H9 (cell line): ENCODE measurements at regions not wholly inside any gene's neighbourhood (a gene's known extent, or its start where the extent isn't known, plus 50 kb on each side); places are given as distances from the start of the nearest gene placed in this dataset.

Source experiments
- DNase-seq: peaks from one replicate; pipeline ENCODE4 v3.0.0-alpha.2; 2017
- H2AFZ ChIP-seq: one replicate; pipeline ENCODE4 v1.6.1; 2013; ENCODE audit warnings: mild to moderate bottlenecking, low read length, control low read depth, moderate library complexity
- H2AK5ac ChIP-seq: 2 replicates; pipeline ENCODE4 v1.6.1; 2013; ENCODE audit warnings: low read length, control low read depth, mixed read lengths; ENCODE audit not compliant: insufficient read length
- H2BK120ac ChIP-seq: one replicate; pipeline ENCODE4 v1.6.1; 2013; ENCODE audit warnings: low read depth, mild to moderate bottlenecking, low read length, control low read depth, inconsistent platforms; ENCODE audit not compliant: poor library complexity, severe bottlenecking
- H2BK12ac ChIP-seq: 2 replicates; pipeline ENCODE4 v1.6.1; 2013; ENCODE audit warnings: low read length, control low read depth, mixed read lengths, low read depth; ENCODE audit not compliant: insufficient read length
- H2BK15ac ChIP-seq: 2 replicates; pipeline ENCODE4 v1.6.1; 2013; ENCODE audit warnings: low read depth, low read length, control low read depth
- H2BK20ac ChIP-seq: one replicate; pipeline ENCODE4 v1.6.1; 2013; ENCODE audit warnings: low read depth, mild to moderate bottlenecking, low read length, control low read depth, inconsistent platforms; ENCODE audit not compliant: poor library complexity, severe bottlenecking
- H2BK5ac ChIP-seq: 2 replicates; pipeline ENCODE4 v1.6.1; 2013; ENCODE audit warnings: low read length, control low read depth, mixed read lengths; ENCODE audit not compliant: insufficient read length
- H3K14ac ChIP-seq: 2 replicates; pipeline ENCODE4 v1.6.1; 2013; ENCODE audit warnings: low read length, control low read depth; ENCODE audit not compliant: insufficient read depth
- H3K18ac ChIP-seq: 2 replicates; pipeline ENCODE4 v1.6.1; 2013; ENCODE audit warnings: low read depth, mild to moderate bottlenecking, mixed read lengths, low read length, control low read depth; ENCODE audit not compliant: insufficient read length
- H3K23ac ChIP-seq: 2 replicates; pipeline ENCODE4 v1.6.1; 2013; ENCODE audit warnings: low read length, control low read depth, mixed read lengths, low read depth; ENCODE audit not compliant: insufficient read length
- H3K23me2 ChIP-seq: 2 replicates; pipeline ENCODE4 v1.6.1; 2013; ENCODE audit warnings: low read depth, mild to moderate bottlenecking, mixed read lengths, low read length, control low read depth; ENCODE audit not compliant: insufficient read length, poor library complexity, severe bottlenecking
- H3K27ac ChIP-seq: 2 replicates; pipeline ENCODE4 v1.5.1; 2013; ENCODE audit warnings: low read length, control low read depth, mixed read lengths, low read depth; ENCODE audit not compliant: insufficient read length
- H3K27me3 ChIP-seq: 2 replicates; pipeline ENCODE4 v1.6.1; 2013; ENCODE audit warnings: low read length, control low read depth, inconsistent platforms; ENCODE audit not compliant: insufficient read depth
- H3K4ac ChIP-seq: 2 replicates; pipeline ENCODE4 v1.6.1; 2013; ENCODE audit warnings: low read depth, mild to moderate bottlenecking, control low read depth, inconsistent platforms, low read length, moderate library complexity
- H3K4me1 ChIP-seq: 2 replicates; pipeline ENCODE4 v1.6.1; 2013; ENCODE audit warnings: low read length, control low read depth, inconsistent platforms; ENCODE audit not compliant: insufficient read depth
- H3K4me2 ChIP-seq: 2 replicates; pipeline ENCODE4 v1.6.1; 2013; ENCODE audit warnings: low read length, control low read depth, mixed read lengths; ENCODE audit not compliant: insufficient read length, insufficient read depth
- H3K56ac ChIP-seq: 2 replicates; pipeline ENCODE4 v1.6.1; 2013; ENCODE audit warnings: low read depth, mild to moderate bottlenecking, mixed read lengths, low read length, control low read depth; ENCODE audit not compliant: insufficient read length
- H3K79me1 ChIP-seq: 2 replicates; pipeline ENCODE4 v1.6.1; 2013; ENCODE audit warnings: low read depth, mild to moderate bottlenecking, moderate library complexity, low read length, control low read depth, inconsistent platforms; ENCODE audit not compliant: insufficient read depth, poor library complexity, severe bottlenecking
- H3K79me2 ChIP-seq: 2 replicates; pipeline ENCODE4 v1.6.1; 2013; ENCODE audit warnings: low read length, control low read depth, inconsistent platforms; ENCODE audit not compliant: insufficient read depth
- H3K9ac ChIP-seq: 2 replicates; pipeline ENCODE4 v1.6.1; 2013; ENCODE audit warnings: low read length, control low read depth, mixed read lengths; ENCODE audit not compliant: insufficient read length; ENCODE audit errors: extremely low read depth
- H3K9me3 ChIP-seq: one replicate; pipeline ENCODE4 v1.6.1; 2013; ENCODE audit warnings: low read depth, low read length, inconsistent platforms; ENCODE audit not compliant: control insufficient read depth
- H3T11ph ChIP-seq: one replicate; pipeline ENCODE4 v1.6.1; 2013; ENCODE audit warnings: mild to moderate bottlenecking, low read length, control low read depth, inconsistent platforms
- H4K20me1 ChIP-seq: one replicate; pipeline ENCODE4 v1.6.1; 2013; ENCODE audit not compliant: control insufficient read depth, insufficient read length, insufficient read depth
- H4K5ac ChIP-seq: 2 replicates; pipeline ENCODE4 v1.6.1; 2013; ENCODE audit warnings: low read depth, mild to moderate bottlenecking, mixed read lengths, low read length, control low read depth; ENCODE audit not compliant: insufficient read length
- H4K8ac ChIP-seq: replicated peaks from 2 replicates; pipeline ENCODE4 v1.6.1; 2013; ENCODE audit warnings: low read length, control low read depth, mixed read lengths, low read depth; ENCODE audit not compliant: insufficient read length
- H4K91ac ChIP-seq: 2 replicates; pipeline ENCODE4 v1.6.1; 2013; ENCODE audit warnings: low read depth, mild to moderate bottlenecking, moderate library complexity, mixed read lengths, low read length, control low read depth; ENCODE audit not compliant: insufficient read length
- H3K27ac Mint-ChIP-seq, 3 experiments: 2 replicates in 2 of 3; 3 replicates in 1 of 3; pipeline ENCODE4 v1.8.0; 2020 to 2021; ENCODE audit warnings: mixed read lengths in 3 of 3, mild to moderate bottlenecking in 1 of 3, moderate library complexity in 1 of 3
- H3K27me3 Mint-ChIP-seq: 2 replicates; pipeline ENCODE4 v1.8.0; 2021; ENCODE audit warnings: low read depth, mild to moderate bottlenecking, moderate library complexity, mixed read lengths
- H3K36me3 Mint-ChIP-seq, 3 experiments: 2 replicates in 2 of 3; 3 replicates in 1 of 3; pipeline ENCODE4 v1.8.0; 2020 to 2021; ENCODE audit warnings: low read depth in 3 of 3, mixed read lengths in 3 of 3; ENCODE audit not compliant: insufficient read depth in 1 of 3
- H3K4me1 Mint-ChIP-seq, 2 experiments: 2 replicates each; pipeline ENCODE4 v1.8.0; 2020; ENCODE audit warnings: mixed read lengths in 2 of 2
- H3K4me3 Mint-ChIP-seq, 2 experiments: 2 replicates in 1 of 2; 3 replicates in 1 of 2; pipeline ENCODE4 v1.8.0; 2020 to 2021; ENCODE audit warnings: mild to moderate bottlenecking in 2 of 2, mixed read lengths in 2 of 2, moderate library complexity in 1 of 2
- H3K9me3 Mint-ChIP-seq, 2 experiments: 2 replicates in 1 of 2; 3 replicates in 1 of 2; pipeline ENCODE4 v1.8.0; 2020; ENCODE audit warnings: mild to moderate bottlenecking in 2 of 2, mixed read lengths in 2 of 2, moderate library complexity in 1 of 2
- WGBS: extraction: QIAGEN DNeasy Blood & Tissue Kit; methylation state at CpG from one replicate; pipeline ENCODE4 v1.1.7; 2013; ENCODE audit warnings: missing lambda C conversion rate, low lambda C conversion rate, mixed read lengths; ENCODE audit not compliant: insufficient read length; ENCODE audit errors: extremely low coverage; 5-methylcytosine and 5-hydroxymethylcytosine counted together
- TF ChIP-seq, protein P1 (sequence below): fragments of 200-600 bp; sonication (generic); conservative IDR thresholded peaks from 3 replicates; pipeline ENCODE4 v1.8.0; 2021; ENCODE audit warnings: antibody characterized with exemption, mild to moderate bottlenecking

DNA sequence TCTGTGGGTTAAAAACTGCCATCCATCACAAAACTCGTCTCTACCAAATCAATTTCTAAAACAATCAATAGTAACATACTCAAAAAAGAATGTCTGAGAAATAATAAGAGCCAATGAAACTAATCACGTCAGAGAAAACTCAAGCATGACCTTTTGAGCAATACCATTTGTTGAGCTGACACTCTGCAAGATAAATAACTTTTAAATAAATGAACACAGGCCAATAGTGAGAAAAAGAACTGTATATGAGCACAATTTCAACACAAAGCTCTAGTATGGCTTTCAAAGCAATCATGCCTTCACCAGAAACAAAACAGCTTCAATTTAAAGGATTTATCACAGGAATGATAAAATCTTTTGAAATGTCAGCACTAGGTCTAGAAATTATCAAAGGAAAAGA, 249.2 kb upstream of the SETMAR start:
- no peak overlapping the region for H3K4ac ChIP-seq
- H3K14ac ChIP-seq, result no peak overlapping the region
- no peaks in the 10 kb centered on the region for H3K79me1 ChIP-seq
- no peaks in the 10 kb centered on the region for H3K9me3 Mint-ChIP-seq
- no peak overlapping the region for H3K18ac ChIP-seq
- H3K9ac ChIP-seq, result no peak overlapping the region
- no peaks in the 10 kb centered on the region for H4K20me1 ChIP-seq
- no peak overlapping the region for H3K4me3 Mint-ChIP-seq
- no peaks in the 10 kb centered on the region for H3K4me1 Mint-ChIP-seq
- H3K27ac Mint-ChIP-seq, result no peak overlapping the region
- no peaks in the 10 kb centered on the region for H3K27me3 Mint-ChIP-seq
- H3K9me3 ChIP-seq, result no peaks in the 10 kb centered on the region
- H3T11ph ChIP-seq, result no peak overlapping the region
- no peaks in the 10 kb centered on the region for H3K23me2 ChIP-seq
- no peak overlapping the region for H2BK15ac ChIP-seq
- H2AK5ac ChIP-seq, result no peak overlapping the region
- no peaks in the 10 kb centered on the region for H3K36me3 Mint-ChIP-seq
- no peak overlapping the region for H3K56ac ChIP-seq
- no peak overlapping the region for H2BK5ac ChIP-seq
- no peak for DNase-seq
- no peaks in the 10 kb centered on the region for H3K27me3 ChIP-seq
- H4K8ac ChIP-seq, result no peak overlapping the region
- H2BK20ac ChIP-seq, result no peak overlapping the region
- TF ChIP-seq, protein P1, sequence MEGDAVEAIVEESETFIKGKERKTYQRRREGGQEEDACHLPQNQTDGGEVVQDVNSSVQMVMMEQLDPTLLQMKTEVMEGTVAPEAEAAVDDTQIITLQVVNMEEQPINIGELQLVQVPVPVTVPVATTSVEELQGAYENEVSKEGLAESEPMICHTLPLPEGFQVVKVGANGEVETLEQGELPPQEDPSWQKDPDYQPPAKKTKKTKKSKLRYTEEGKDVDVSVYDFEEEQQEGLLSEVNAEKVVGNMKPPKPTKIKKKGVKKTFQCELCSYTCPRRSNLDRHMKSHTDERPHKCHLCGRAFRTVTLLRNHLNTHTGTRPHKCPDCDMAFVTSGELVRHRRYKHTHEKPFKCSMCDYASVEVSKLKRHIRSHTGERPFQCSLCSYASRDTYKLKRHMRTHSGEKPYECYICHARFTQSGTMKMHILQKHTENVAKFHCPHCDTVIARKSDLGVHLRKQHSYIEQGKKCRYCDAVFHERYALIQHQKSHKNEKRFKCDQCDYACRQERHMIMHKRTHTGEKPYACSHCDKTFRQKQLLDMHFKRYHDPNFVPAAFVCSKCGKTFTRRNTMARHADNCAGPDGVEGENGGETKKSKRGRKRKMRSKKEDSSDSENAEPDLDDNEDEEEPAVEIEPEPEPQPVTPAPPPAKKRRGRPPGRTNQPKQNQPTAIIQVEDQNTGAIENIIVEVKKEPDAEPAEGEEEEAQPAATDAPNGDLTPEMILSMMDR, result no peak
- H3K79me2 ChIP-seq, result no peaks in the 10 kb centered on the region
- no peak overlapping the region for H3K23ac ChIP-seq
- no peak overlapping the region for H4K5ac ChIP-seq
- no peak overlapping the region for H2AFZ ChIP-seq
- H3K27ac ChIP-seq, result no peak overlapping the region
- H3K4me1 ChIP-seq, result no peaks in the 10 kb centered on the region
- no CpG with 5 or more reads among the region's 2 CpGs for WGBS
- H2BK12ac ChIP-seq, result no peak overlapping the region
- no peak overlapping the region for H4K91ac ChIP-seq
- no peak overlapping the region for H3K4me2 ChIP-seq
- no peak overlapping the region for H2BK120ac ChIP-seq
